ENCODE measurements at regions not wholly inside any gene's neighbourhood (a gene's known extent, or its start where the extent isn't known, plus 50 kb on each side); places are given as distances from the start of the nearest gene placed in this dataset.

DNA sequence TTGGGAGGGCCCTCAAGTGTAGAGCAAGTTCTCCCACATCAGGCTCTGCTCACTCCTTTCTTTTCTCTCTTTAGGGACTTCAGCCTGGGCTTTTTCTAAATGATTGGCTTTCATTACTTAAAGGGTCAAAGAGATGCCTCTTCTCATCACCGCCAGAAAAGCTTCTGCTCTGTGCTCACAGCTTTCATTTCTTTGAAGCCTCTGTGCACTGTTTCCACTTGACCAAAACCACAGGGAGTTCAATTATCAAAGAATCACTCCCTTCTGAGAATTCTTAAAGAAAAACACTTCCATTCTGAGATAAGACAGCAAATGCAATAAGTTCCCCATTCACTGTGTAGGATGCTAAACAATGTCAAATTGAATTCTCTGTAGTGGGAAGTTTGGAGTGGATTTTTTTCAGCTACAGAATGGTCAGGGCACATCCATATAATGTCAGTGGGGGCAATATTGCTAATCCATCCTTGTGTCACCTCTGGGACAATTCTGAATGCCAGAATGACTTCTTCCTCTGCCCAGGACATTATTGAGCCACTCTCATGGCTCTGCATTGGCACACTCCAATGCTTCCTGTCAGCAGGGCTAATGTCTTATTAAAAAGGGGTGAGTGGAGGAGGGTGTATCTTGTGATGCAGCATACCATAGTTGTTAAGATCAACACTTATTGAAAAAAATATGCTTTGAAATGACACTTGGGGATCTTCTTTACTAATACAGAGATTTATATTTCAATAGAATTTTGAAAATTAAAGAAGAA, 217.6 kb downstream of the SNCA start:
- Mint-ChIP-seq H3K4me1 (ENCODE audit: low read depth, unreplicated experiment) (peaks cover 9% of the 10 kb centered on the region), H3K9me3 (ENCODE audit: low read depth, unreplicated experiment) (no peaks in the 10 kb centered on the region), H3K4me3 (ENCODE audit: low read depth, unreplicated experiment) (no peak overlapping the region), H3K27me3 (ENCODE audit: unreplicated experiment) (no peaks in the 10 kb centered on the region), H3K27ac (ENCODE audit: unreplicated experiment) (no peak overlapping the region), H3K36me3 (ENCODE audit: insufficient read depth, unreplicated experiment) (no peaks in the 10 kb centered on the region)
- intact Hi-C loops (cut with micrococcal nuclease; ENCODE audit: unreplicated experiment): no loop called here
- CTCF ChIA-PET: no interaction called here
- TF ChIP-seq, protein P1, sequence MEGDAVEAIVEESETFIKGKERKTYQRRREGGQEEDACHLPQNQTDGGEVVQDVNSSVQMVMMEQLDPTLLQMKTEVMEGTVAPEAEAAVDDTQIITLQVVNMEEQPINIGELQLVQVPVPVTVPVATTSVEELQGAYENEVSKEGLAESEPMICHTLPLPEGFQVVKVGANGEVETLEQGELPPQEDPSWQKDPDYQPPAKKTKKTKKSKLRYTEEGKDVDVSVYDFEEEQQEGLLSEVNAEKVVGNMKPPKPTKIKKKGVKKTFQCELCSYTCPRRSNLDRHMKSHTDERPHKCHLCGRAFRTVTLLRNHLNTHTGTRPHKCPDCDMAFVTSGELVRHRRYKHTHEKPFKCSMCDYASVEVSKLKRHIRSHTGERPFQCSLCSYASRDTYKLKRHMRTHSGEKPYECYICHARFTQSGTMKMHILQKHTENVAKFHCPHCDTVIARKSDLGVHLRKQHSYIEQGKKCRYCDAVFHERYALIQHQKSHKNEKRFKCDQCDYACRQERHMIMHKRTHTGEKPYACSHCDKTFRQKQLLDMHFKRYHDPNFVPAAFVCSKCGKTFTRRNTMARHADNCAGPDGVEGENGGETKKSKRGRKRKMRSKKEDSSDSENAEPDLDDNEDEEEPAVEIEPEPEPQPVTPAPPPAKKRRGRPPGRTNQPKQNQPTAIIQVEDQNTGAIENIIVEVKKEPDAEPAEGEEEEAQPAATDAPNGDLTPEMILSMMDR (IDR thresholded peaks at IDR 0.05; ENCODE audit: unreplicated experiment): no peak
- DNase-seq: no peak
- BruUV-seq (replicated peaks): no TSS peak

DNA sequence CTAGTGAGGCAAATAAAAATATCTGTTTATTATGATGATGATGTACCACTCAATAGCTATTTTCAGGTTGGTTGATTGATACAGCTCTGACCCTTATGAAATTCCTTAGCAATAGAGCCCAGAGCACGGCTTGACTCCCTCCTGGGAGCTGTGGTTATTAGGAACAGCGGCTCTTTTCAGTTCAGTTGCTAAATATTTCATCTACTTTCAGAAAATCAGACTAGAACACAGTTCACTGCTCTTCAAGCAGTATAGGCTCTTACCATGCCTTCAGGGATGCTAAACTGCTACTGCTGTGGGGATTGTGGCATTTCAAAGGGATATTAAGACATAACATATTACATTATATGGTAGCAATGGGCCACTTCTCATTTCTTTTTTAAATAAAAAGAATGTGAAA, 218.8 kb downstream of the SNCA start:
- intact Hi-C loops (cut with micrococcal nuclease; ENCODE audit: unreplicated experiment): no loop called here
- no peak for DNase-seq
- Mint-ChIP-seq H3K4me1 (ENCODE audit: low read depth, unreplicated experiment) (peaks cover 9% of the 10 kb centered on the region), H3K27ac (ENCODE audit: unreplicated experiment) (no peak overlapping the region), H3K4me3 (ENCODE audit: low read depth, unreplicated experiment) (no peak overlapping the region), H3K36me3 (ENCODE audit: insufficient read depth, unreplicated experiment) (no peaks in the 10 kb centered on the region), H3K9me3 (ENCODE audit: low read depth, unreplicated experiment) (no peaks in the 10 kb centered on the region), H3K27me3 (ENCODE audit: unreplicated experiment) (no peaks in the 10 kb centered on the region)
- CTCF ChIA-PET: no interaction called here
- BruUV-seq (replicated peaks): no TSS peak
- TF ChIP-seq, protein P1 (IDR thresholded peaks at IDR 0.05; ENCODE audit: unreplicated experiment): no peak

DNA sequence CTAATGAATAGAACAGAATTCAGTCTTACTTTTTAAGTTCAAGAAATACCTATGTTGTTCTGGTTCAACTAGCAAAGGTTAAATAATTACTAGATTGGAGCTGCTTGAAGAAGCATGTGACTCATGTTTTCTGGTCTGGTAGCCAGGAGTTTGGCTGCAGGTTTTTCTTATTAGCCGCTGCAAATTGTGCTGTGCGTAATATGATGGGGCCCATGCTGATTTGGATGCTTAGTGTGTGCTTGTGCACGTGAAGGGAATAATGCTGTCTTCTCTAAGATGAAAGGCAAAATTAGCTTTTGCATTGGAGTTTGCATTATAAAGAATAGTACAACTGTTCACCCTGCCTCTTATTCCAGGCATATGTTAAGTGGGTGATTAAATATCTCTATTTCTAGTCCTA, 219.6 kb downstream of the SNCA start:
- Mint-ChIP-seq H3K9me3 (ENCODE audit: low read depth, unreplicated experiment) (no peaks in the 10 kb centered on the region), H3K4me1 (ENCODE audit: low read depth, unreplicated experiment) (peaks cover 9% of the 10 kb centered on the region), H3K27ac (ENCODE audit: unreplicated experiment) (no peak overlapping the region), H3K4me3 (ENCODE audit: low read depth, unreplicated experiment) (no peak overlapping the region), H3K36me3 (ENCODE audit: insufficient read depth, unreplicated experiment) (no peaks in the 10 kb centered on the region), H3K27me3 (ENCODE audit: unreplicated experiment) (no peaks in the 10 kb centered on the region)
- intact Hi-C loops (cut with micrococcal nuclease; ENCODE audit: unreplicated experiment): no loop called here
- CTCF ChIA-PET: no interaction called here
- TF ChIP-seq, protein P1 (IDR thresholded peaks at IDR 0.05; ENCODE audit: unreplicated experiment): no peak
- BruUV-seq (replicated peaks): no TSS peak
- no peak for DNase-seq

DNA sequence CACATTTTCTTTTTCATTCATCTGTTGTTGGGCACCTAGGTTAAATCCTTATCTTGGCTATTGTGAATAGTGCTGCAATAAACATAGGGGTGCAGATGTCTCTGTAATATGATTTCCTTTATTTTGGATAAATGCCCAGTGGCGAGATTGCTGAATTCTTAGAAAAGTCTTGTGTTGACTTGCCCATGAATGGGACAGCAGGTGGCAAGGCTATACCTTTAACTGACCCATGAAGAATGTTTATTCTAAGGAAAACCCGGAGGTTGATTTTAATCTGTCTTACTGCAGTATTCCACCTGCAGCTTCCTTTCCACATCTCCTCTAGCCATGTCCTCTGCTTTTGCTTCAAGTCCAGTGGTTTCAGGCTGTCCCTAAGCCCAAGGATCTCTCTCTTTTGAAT, 220.6 kb downstream of the SNCA start:
- intact Hi-C loops (cut with micrococcal nuclease; ENCODE audit: unreplicated experiment): no loop called here
- TF ChIP-seq, protein P1 (IDR thresholded peaks at IDR 0.05; ENCODE audit: unreplicated experiment): no peak
- Mint-ChIP-seq H3K9me3 (ENCODE audit: low read depth, unreplicated experiment) (no peaks in the 10 kb centered on the region), H3K27ac (ENCODE audit: unreplicated experiment) (no peak overlapping the region), H3K4me1 (ENCODE audit: low read depth, unreplicated experiment) (peaks cover 9% of the 10 kb centered on the region), H3K4me3 (ENCODE audit: low read depth, unreplicated experiment) (no peak overlapping the region), H3K36me3 (ENCODE audit: insufficient read depth, unreplicated experiment) (no peaks in the 10 kb centered on the region), H3K27me3 (ENCODE audit: unreplicated experiment) (no peaks in the 10 kb centered on the region)
- BruUV-seq (replicated peaks): no TSS peak
- DNase-seq: no peak
- CTCF ChIA-PET: no interaction called here

Data from Calu3 (cell line).